ENCODE measurements at regions not wholly inside any gene's neighbourhood (a gene's known extent, or its start where the extent isn't known, plus 50 kb on each side); places are given as distances from the start of the nearest gene placed in this dataset.

DNA sequence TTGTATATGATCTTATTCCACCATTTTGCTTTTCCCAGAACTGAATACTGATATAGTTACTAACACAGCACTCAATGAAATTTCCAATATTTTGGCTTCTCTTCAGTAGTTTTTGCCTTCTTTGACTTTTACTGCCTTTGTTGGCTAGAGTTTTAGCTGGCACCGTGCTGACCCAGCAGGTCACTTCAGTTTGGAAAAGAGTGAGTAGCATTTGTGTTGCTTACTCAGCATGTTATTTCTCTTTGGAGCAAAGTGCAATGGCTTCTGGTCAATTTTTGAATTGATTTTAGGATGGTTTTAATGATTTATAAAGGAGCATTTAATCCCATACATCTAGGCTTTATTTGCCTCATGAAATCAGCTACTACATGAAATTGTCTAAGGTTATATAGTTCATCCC, 119.2 kb downstream of the ETNK1 start:
- H3K4me3 Mint-ChIP-seq = no peak overlapping the region
- H3K36me3 Mint-ChIP-seq = no peaks in the 10 kb centered on the region
- H3K4me1 Mint-ChIP-seq = peaks cover 10% of the 10 kb centered on the region
- ChIA-PET CTCF (no interaction called here), POLR2A (no interaction called here)
- no peaks in the 10 kb centered on the region for H3K27me3 Mint-ChIP-seq (ENCODE audit: low read depth)
- ATAC-seq (no peak), DNase-seq (ENCODE audit: low spot score) (no peak)
- TF ChIP-seq ZNF232 (CRISPR knock-in tag; IDR thresholded peaks at IDR 0.05) (no peak), GABPB1 (CRISPR knock-in tag; IDR thresholded peaks at IDR 0.05) (no peak), SMAD3 (CRISPR knock-in tag; IDR thresholded peaks at IDR 0.05; ENCODE audit: borderline replicate concordance) (no peak), MYBL2 (CRISPR knock-in tag; IDR thresholded peaks at IDR 0.05) (no peak), NFATC4 (CRISPR knock-in tag; IDR thresholded peaks at IDR 0.05) (no peak), RELA (CRISPR knock-in tag; IDR thresholded peaks at IDR 0.05; ENCODE audit: borderline replicate concordance) (no peak), JAZF1 (CRISPR knock-in tag; IDR thresholded peaks at IDR 0.05) (no peak), MXD4 (CRISPR knock-in tag; IDR thresholded peaks at IDR 0.05; ENCODE audit: borderline replicate concordance) (no peak)
- TF ChIP-seq, protein P1, sequence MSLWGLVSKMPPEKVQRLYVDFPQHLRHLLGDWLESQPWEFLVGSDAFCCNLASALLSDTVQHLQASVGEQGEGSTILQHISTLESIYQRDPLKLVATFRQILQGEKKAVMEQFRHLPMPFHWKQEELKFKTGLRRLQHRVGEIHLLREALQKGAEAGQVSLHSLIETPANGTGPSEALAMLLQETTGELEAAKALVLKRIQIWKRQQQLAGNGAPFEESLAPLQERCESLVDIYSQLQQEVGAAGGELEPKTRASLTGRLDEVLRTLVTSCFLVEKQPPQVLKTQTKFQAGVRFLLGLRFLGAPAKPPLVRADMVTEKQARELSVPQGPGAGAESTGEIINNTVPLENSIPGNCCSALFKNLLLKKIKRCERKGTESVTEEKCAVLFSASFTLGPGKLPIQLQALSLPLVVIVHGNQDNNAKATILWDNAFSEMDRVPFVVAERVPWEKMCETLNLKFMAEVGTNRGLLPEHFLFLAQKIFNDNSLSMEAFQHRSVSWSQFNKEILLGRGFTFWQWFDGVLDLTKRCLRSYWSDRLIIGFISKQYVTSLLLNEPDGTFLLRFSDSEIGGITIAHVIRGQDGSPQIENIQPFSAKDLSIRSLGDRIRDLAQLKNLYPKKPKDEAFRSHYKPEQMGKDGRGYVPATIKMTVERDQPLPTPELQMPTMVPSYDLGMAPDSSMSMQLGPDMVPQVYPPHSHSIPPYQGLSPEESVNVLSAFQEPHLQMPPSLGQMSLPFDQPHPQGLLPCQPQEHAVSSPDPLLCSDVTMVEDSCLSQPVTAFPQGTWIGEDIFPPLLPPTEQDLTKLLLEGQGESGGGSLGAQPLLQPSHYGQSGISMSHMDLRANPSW (CRISPR knock-in tag; conservative IDR thresholded peaks at IDR 0.05; ENCODE audit: low read depth) = no peak
- TF ChIP-seq, protein P2, sequence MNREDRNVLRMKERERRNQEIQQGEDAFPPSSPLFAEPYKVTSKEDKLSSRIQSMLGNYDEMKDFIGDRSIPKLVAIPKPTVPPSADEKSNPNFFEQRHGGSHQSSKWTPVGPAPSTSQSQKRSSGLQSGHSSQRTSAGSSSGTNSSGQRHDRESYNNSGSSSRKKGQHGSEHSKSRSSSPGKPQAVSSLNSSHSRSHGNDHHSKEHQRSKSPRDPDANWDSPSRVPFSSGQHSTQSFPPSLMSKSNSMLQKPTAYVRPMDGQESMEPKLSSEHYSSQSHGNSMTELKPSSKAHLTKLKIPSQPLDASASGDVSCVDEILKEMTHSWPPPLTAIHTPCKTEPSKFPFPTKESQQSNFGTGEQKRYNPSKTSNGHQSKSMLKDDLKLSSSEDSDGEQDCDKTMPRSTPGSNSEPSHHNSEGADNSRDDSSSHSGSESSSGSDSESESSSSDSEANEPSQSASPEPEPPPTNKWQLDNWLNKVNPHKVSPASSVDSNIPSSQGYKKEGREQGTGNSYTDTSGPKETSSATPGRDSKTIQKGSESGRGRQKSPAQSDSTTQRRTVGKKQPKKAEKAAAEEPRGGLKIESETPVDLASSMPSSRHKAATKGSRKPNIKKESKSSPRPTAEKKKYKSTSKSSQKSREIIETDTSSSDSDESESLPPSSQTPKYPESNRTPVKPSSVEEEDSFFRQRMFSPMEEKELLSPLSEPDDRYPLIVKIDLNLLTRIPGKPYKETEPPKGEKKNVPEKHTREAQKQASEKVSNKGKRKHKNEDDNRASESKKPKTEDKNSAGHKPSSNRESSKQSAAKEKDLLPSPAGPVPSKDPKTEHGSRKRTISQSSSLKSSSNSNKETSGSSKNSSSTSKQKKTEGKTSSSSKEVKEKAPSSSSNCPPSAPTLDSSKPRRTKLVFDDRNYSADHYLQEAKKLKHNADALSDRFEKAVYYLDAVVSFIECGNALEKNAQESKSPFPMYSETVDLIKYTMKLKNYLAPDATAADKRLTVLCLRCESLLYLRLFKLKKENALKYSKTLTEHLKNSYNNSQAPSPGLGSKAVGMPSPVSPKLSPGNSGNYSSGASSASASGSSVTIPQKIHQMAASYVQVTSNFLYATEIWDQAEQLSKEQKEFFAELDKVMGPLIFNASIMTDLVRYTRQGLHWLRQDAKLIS (CRISPR knock-in tag; IDR thresholded peaks at IDR 0.05; ENCODE audit: borderline replicate concordance) = no peak
- TF ChIP-seq, protein P3, sequence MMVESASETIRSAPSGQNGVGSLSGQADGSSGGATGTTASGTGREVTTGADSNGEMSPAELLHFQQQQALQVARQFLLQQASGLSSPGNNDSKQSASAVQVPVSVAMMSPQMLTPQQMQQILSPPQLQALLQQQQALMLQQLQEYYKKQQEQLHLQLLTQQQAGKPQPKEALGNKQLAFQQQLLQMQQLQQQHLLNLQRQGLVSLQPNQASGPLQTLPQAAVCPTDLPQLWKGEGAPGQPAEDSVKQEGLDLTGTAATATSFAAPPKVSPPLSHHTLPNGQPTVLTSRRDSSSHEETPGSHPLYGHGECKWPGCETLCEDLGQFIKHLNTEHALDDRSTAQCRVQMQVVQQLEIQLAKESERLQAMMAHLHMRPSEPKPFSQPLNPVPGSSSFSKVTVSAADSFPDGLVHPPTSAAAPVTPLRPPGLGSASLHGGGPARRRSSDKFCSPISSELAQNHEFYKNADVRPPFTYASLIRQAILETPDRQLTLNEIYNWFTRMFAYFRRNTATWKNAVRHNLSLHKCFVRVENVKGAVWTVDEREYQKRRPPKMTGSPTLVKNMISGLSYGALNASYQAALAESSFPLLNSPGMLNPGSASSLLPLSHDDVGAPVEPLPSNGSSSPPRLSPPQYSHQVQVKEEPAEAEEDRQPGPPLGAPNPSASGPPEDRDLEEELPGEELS (CRISPR knock-in tag; IDR thresholded peaks at IDR 0.05) = no peak
- TF ChIP-seq, protein P4, sequence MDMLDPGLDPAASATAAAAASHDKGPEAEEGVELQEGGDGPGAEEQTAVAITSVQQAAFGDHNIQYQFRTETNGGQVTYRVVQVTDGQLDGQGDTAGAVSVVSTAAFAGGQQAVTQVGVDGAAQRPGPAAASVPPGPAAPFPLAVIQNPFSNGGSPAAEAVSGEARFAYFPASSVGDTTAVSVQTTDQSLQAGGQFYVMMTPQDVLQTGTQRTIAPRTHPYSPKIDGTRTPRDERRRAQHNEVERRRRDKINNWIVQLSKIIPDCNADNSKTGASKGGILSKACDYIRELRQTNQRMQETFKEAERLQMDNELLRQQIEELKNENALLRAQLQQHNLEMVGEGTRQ (CRISPR knock-in tag; IDR thresholded peaks at IDR 0.05) = no peak
- TF ChIP-seq, protein P5, sequence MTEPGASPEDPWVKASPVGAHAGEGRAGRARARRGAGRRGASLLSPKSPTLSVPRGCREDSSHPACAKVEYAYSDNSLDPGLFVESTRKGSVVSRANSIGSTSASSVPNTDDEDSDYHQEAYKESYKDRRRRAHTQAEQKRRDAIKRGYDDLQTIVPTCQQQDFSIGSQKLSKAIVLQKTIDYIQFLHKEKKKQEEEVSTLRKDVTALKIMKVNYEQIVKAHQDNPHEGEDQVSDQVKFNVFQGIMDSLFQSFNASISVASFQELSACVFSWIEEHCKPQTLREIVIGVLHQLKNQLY (CRISPR knock-in tag; IDR thresholded peaks at IDR 0.05) = no peak
- TF ChIP-seq, protein P6, sequence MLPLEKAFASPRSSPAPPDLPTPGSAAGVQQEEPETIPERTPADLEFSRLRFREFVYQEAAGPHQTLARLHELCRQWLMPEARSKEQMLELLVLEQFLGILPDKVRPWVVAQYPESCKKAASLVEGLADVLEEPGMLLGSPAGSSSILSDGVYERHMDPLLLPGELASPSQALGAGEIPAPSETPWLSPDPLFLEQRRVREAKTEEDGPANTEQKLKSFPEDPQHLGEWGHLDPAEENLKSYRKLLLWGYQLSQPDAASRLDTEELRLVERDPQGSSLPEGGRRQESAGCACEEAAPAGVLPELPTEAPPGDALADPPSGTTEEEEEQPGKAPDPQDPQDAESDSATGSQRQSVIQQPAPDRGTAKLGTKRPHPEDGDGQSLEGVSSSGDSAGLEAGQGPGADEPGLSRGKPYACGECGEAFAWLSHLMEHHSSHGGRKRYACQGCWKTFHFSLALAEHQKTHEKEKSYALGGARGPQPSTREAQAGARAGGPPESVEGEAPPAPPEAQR (CRISPR knock-in tag; IDR thresholded peaks at IDR 0.05) = no peak
- H3K9me3 Mint-ChIP-seq = no peaks in the 10 kb centered on the region
- no peak overlapping the region for H3K27ac Mint-ChIP-seq

DNA sequence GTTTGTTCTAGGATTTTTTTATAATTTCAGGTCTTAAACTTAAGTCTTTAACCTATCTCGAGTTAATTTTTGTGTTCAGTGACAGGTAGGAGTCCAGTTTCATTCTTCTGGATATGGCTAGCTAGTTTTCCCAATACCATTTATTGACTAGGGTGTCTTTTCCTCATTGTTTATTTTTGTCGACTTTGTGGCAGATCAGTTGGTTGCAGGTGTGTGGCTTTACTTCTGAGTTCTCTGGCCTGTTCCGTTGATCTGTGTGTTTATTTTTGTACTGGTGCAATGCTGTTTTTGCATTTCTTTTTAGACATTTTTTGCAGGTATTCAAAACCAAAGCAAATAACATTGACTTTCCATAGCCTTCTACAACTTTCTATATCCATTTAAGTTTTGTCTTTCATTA, 121.7 kb downstream of the ETNK1 start:
- no peaks in the 10 kb centered on the region for H3K27me3 Mint-ChIP-seq (ENCODE audit: low read depth)
- ATAC-seq = no peak
- CTCF ChIA-PET = no interaction called here
- H3K4me1 Mint-ChIP-seq = peaks cover 10% of the 10 kb centered on the region
- H3K36me3 Mint-ChIP-seq = no peaks in the 10 kb centered on the region
- TF ChIP-seq, protein P5 (CRISPR knock-in tag; IDR thresholded peaks at IDR 0.05) = no peak
- TF ChIP-seq, protein P7, sequence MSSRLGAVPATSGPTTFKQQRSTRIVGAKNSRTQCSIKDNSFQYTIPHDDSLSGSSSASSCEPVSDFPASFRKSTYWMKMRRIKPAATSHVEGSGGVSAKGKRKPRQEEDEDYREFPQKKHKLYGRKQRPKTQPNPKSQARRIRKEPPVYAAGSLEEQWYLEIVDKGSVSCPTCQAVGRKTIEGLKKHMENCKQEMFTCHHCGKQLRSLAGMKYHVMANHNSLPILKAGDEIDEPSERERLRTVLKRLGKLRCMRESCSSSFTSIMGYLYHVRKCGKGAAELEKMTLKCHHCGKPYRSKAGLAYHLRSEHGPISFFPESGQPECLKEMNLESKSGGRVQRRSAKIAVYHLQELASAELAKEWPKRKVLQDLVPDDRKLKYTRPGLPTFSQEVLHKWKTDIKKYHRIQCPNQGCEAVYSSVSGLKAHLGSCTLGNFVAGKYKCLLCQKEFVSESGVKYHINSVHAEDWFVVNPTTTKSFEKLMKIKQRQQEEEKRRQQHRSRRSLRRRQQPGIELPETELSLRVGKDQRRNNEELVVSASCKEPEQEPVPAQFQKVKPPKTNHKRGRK (CRISPR knock-in tag; IDR thresholded peaks at IDR 0.05; ENCODE audit: borderline replicate concordance) = no peak
- TF ChIP-seq NFATC4 (CRISPR knock-in tag; IDR thresholded peaks at IDR 0.05) = no peak
- POLR2A ChIA-PET = no interaction called here
- no peak for DNase-seq (ENCODE audit: low spot score)
- no peaks in the 10 kb centered on the region for H3K9me3 Mint-ChIP-seq
- no peak overlapping the region for H3K4me3 Mint-ChIP-seq
- no peak overlapping the region for H3K27ac Mint-ChIP-seq
